ENCODE measurements at regions not wholly inside any gene's neighbourhood (a gene's known extent, or its start where the extent isn't known, plus 50 kb on each side); places are given as distances from the start of the nearest gene placed in this dataset.

DNA sequence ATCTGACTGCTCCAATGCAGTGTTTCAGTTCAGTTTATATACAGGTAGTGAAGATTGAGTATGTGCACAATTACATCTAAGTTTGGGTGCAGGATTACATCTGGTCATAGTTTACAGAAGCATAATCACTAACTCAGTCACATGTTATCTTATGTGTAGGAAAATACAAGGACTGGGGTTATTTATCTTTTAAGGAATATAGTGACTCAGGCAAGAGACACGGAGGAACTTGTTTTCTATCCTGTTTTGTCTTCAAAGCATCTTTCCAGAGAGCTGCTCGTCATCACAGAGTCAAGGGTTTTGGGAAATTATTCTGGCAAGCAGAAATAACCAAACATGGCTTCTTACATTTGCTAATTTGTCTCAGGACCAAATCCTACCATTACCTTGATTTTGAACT, 1371.5 kb upstream of the TMEFF2 start:
- DNase-seq (ENCODE audit: low read depth): no peak
- TF ChIP-seq, protein P1, sequence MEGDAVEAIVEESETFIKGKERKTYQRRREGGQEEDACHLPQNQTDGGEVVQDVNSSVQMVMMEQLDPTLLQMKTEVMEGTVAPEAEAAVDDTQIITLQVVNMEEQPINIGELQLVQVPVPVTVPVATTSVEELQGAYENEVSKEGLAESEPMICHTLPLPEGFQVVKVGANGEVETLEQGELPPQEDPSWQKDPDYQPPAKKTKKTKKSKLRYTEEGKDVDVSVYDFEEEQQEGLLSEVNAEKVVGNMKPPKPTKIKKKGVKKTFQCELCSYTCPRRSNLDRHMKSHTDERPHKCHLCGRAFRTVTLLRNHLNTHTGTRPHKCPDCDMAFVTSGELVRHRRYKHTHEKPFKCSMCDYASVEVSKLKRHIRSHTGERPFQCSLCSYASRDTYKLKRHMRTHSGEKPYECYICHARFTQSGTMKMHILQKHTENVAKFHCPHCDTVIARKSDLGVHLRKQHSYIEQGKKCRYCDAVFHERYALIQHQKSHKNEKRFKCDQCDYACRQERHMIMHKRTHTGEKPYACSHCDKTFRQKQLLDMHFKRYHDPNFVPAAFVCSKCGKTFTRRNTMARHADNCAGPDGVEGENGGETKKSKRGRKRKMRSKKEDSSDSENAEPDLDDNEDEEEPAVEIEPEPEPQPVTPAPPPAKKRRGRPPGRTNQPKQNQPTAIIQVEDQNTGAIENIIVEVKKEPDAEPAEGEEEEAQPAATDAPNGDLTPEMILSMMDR (conservative IDR thresholded peaks at IDR 0.05; ENCODE audit: low read length): no peak
- H3K4me3 ChIP-seq (ENCODE audit: low read length): no peak overlapping the region

DNA sequence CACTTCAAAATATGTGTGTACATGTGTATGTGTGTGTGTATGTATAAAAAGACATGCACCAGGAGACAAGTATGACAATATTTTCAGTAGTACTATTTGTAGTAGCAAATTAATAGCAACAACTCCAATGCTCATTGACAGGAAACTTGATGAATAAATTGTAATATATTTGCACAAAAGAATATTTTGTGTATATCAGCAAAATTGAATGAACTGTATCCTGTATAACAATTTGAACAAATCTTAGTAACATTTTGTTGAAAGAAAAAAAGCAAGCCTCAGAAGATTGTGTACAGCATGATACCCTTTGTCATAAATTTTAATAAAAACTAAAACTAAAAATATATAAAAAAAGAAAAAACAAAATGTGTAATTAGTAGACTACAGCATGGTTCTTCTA, 1367.3 kb upstream of the TMEFF2 start:
- H3K4me3 ChIP-seq (ENCODE audit: low read length): no peak overlapping the region
- DNase-seq (ENCODE audit: low read depth): no peak
- TF ChIP-seq, protein P1 (conservative IDR thresholded peaks at IDR 0.05; ENCODE audit: low read length): no peak

DNA sequence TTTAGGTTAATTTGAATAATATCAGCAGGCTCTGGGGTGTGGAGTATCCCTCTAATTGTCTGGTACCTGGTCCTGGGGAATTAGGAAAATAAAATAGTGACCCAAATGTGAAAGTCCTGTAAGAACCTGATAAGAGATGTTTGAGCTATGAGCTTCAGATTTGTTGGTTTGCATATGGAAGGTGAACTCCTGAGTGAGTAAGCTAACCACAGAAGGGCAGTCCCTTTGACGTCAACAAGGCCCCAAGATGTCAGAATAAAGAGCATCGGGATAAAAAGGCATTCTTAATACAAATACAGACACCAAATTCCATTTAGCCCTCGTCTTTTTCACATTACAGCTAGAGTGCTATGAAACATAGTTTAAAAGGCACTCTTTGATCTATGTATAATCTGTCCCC, 1366.3 kb upstream of the TMEFF2 start:
- TF ChIP-seq, protein P1 (conservative IDR thresholded peaks at IDR 0.05; ENCODE audit: low read length): no peak
- H3K4me3 ChIP-seq (ENCODE audit: low read length): no peak overlapping the region
- DNase-seq (ENCODE audit: low read depth): no peak

DNA sequence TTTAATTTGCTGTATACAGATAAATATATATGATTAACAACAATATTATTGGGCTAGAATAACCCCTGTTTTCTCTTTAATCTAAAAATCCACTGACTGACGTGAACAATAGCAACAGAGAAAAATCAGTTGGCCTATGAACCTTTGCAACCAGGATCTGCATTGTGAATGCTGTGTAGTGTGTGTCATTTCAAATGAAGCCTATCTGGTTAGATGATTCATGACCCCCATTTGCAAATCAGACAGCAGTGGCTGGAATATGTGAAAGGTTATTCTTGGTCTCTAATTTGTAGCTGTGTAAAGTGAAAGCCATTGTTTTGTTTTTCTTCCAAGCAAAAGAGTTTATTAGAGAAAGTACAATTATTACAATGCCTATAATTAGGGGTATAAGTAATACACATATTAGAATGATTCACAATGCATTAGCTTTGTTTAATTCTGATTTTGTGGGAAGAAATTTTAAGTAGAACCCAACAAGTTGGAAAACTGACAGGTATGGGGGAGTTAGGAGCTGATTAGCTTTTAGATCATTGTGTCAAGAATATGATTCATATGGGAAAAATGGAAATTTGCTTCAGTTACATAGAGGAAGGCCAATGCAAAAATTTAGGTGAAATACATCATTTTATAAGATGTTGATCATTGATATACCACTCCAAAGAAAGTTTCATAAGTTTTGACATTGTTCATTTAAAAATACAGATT, 1362.2 kb upstream of the TMEFF2 start:
- no peak for DNase-seq (ENCODE audit: low read depth)
- no peak overlapping the region for H3K4me3 ChIP-seq (ENCODE audit: low read length)
- TF ChIP-seq, protein P1 (conservative IDR thresholded peaks at IDR 0.05; ENCODE audit: low read length): no peak

DNA sequence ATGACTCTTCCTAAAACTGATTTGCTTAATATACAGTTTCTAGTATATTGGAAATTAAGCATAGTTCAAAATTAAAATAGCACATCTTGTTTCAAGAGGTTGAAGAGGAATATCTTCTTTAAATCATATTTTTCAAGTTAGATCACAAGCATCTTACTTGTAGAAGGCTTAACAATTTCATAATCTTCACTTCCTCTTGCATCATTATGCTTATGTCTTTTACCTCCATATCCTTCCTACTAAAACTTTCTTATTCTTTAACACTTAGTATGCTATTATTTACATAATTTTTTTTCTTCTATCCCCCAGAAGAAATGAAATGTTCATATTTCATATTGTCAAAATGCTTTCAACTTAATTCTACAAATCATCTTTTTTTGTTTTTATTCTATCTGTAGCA, 1354.9 kb upstream of the TMEFF2 start:
- no peak for DNase-seq (ENCODE audit: low read depth)
- no peak overlapping the region for H3K4me3 ChIP-seq (ENCODE audit: low read length)
- TF ChIP-seq, protein P1 (conservative IDR thresholded peaks at IDR 0.05; ENCODE audit: low read length): no peak

DNA sequence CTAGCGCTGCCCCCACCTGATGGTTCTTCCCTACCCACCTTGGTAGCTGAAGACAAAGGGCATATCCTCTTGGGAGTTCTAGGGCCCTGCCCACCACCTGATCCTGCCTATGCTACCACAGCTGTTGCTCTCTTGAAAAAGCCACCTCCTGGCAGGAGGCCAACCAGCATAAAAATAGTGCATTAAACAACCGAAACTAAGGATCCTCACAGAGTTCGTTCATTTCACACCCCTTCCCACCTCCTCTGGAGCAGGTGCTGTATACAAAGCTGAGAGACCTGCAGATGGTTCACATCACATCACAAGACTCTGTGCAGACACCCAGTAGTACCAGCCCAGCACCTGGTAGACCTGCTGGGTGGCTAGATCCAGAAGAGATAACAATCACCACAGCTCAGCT, 1348.0 kb upstream of the TMEFF2 start:
- TF ChIP-seq, protein P1 (conservative IDR thresholded peaks at IDR 0.05; ENCODE audit: low read length): no peak
- H3K4me3 ChIP-seq (ENCODE audit: low read length): no peak overlapping the region
- no peak for DNase-seq (ENCODE audit: low read depth)

DNA sequence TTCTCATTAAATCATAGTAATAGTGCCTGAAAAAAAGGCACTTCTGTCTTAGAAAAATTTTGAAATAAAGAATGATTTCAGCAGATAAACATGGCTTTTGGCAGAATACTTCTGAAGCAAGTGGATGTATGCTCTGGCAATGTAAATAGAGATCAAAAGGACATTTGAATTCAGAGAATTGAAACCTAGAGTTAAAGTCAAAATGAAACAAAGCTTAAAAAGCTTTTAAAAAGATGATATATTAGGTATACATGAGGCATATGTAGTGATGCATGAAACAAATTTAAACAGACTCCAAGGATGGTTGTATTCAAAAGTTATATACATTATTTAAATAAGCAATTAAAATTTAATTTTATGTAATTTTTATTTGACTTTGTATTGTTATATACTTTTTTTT, 1344.5 kb upstream of the TMEFF2 start:
- no peak overlapping the region for H3K4me3 ChIP-seq (ENCODE audit: low read length)
- TF ChIP-seq, protein P1 (conservative IDR thresholded peaks at IDR 0.05; ENCODE audit: low read length): no peak
- no peak for DNase-seq (ENCODE audit: low read depth)
